Loucy (cell line): ENCODE measurements at regions not wholly inside any gene's neighbourhood (a gene's known extent, or its start where the extent isn't known, plus 50 kb on each side); places are given as distances from the start of the nearest gene placed in this dataset.

Experiments used
- H2AFZ ChIP-seq: fragments of 200-600 bp; sonication (generic); 2 replicates; pipeline ENCODE4 v1.6.0; 2016; ENCODE audit warnings: antibody characterized with exemption, mild to moderate bottlenecking, low read length, moderate library complexity
- H3F3A ChIP-seq: fragments of 200-600 bp; 2 replicates; pipeline ENCODE4 v1.6.0; 2016; ENCODE audit warnings: antibody characterized with exemption, low read depth, mild to moderate bottlenecking
- H3K27me3 ChIP-seq: fragments of 200-600 bp; sonication (generic); 2 replicates; pipeline ENCODE4 v1.6.1; 2014; ENCODE audit warnings: low read length, mild to moderate bottlenecking; ENCODE audit not compliant: insufficient read depth, poor library complexity, severe bottlenecking
- H3K36me3 ChIP-seq: fragments of 200-600 bp; sonication (generic); 2 replicates; pipeline ENCODE4 v1.6.1; 2016; ENCODE audit warnings: low read length; ENCODE audit not compliant: insufficient read depth
- H3K4me1 ChIP-seq: fragments of 200-600 bp; sonication (generic); 2 replicates; pipeline ENCODE4 v1.5.1; 2014; ENCODE audit warnings: low read length, mild to moderate bottlenecking; ENCODE audit not compliant: insufficient read depth, poor library complexity, severe bottlenecking
- H3K4me2 ChIP-seq: fragments of 200-600 bp; sonication (generic); 2 replicates; pipeline ENCODE4 v1.6.0; 2014; ENCODE audit warnings: antibody characterized with exemption, low read length, low read depth, mild to moderate bottlenecking; ENCODE audit not compliant: poor library complexity, severe bottlenecking
- H3K4me3 ChIP-seq: fragments of 200-600 bp; sonication (generic); 2 replicates; pipeline ENCODE4 v1.5.1; 2014; ENCODE audit warnings: low read length, mild to moderate bottlenecking, mixed read lengths; ENCODE audit not compliant: poor library complexity, severe bottlenecking
- H3K79me2 ChIP-seq: fragments of 200-600 bp; sonication (generic); 2 replicates; pipeline ENCODE4 v1.6.1; 2014; ENCODE audit warnings: low read length; ENCODE audit not compliant: insufficient read depth
- H3K9ac ChIP-seq: fragments of 200-600 bp; sonication (generic); 2 replicates; pipeline ENCODE4 v1.6.0; 2014; ENCODE audit warnings: mild to moderate bottlenecking, low read depth, low read length, moderate library complexity; ENCODE audit not compliant: poor library complexity, severe bottlenecking
- H3K9me2 ChIP-seq: fragments of 200-600 bp; sonication (generic); replicated peaks from 2 replicates; pipeline ENCODE4 v1.6.1; 2016; ENCODE audit warnings: low read depth, low read length, mixed read lengths
- H3K9me3 ChIP-seq: fragments of 200-600 bp; sonication (generic); 2 replicates; pipeline ENCODE4 v1.6.1; 2014; ENCODE audit warnings: mild to moderate bottlenecking, antibody characterized with exemption, low read length, low read depth; ENCODE audit not compliant: insufficient read depth
- H4K20me1 ChIP-seq: fragments of 200-600 bp; sonication (generic); 2 replicates; pipeline ENCODE4 v1.6.0; 2014; ENCODE audit warnings: antibody characterized with exemption, low read length, mild to moderate bottlenecking; ENCODE audit not compliant: insufficient read depth, poor library complexity, severe bottlenecking
- EZH2phosphoT487 ChIP-seq: fragments of 200-600 bp; IDR thresholded peaks from 2 replicates; pipeline ENCODE4 v1.6.1; 2018; ENCODE audit warnings: antibody characterized with exemption, mild to moderate bottlenecking, moderate library complexity, borderline replicate concordance
- TF ChIP-seq, protein P1 (sequence below): fragments of 200-600 bp; sonication (generic); conservative IDR thresholded peaks from 2 replicates; pipeline ENCODE4 v1.5.1; 2014; ENCODE audit warnings: mild to moderate bottlenecking, antibody characterized with exemption, low read length

DNA sequence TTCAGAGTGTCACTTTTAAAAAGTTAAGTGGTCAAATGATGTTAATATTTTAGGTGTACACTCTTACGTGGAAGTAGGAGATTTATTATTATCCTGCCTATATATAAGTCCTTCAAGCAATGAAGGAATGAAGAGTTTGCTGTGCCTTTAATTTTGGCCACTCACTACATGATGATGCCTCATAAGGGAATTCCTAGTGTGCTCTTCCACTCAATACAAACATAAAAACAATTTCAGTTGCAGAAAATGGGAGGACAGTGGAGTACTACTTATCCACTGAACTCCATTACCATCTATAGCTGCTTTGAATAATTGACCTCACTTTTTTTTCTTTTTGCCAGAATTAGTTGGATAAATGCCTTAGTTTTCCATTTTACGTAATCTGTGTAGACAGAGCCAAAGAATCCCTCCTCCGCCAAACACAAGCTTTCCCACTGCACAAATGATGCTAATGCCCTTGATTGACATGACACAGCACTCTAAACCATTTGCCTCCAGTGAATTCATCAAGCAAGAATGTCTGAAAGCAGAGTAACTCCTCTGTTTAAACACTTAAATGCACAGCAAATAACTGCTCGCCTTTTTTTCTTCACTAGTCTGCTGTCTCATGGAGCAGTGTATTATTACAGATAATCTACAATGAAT lies 751.1 kb upstream of the FANCL start:
- Histone ChIP-seq H3K36me3 (no peaks in the 10 kb centered on the region), H3K9ac (no peak overlapping the region), H3K27me3 (no peaks in the 10 kb centered on the region), H4K20me1 (no peaks in the 10 kb centered on the region), H3K4me3 (no peak overlapping the region), H3K79me2 (no peaks in the 10 kb centered on the region), H3F3A (no peaks in the 10 kb centered on the region), H3K9me3 (no peaks in the 10 kb centered on the region), H3K4me1 (no peaks in the 10 kb centered on the region), H2AFZ (no peak overlapping the region), H3K9me2 (no peaks in the 10 kb centered on the region), H3K4me2 (no peak overlapping the region)
- no peak for TF ChIP-seq EZH2phosphoT487
- TF ChIP-seq, protein P1, sequence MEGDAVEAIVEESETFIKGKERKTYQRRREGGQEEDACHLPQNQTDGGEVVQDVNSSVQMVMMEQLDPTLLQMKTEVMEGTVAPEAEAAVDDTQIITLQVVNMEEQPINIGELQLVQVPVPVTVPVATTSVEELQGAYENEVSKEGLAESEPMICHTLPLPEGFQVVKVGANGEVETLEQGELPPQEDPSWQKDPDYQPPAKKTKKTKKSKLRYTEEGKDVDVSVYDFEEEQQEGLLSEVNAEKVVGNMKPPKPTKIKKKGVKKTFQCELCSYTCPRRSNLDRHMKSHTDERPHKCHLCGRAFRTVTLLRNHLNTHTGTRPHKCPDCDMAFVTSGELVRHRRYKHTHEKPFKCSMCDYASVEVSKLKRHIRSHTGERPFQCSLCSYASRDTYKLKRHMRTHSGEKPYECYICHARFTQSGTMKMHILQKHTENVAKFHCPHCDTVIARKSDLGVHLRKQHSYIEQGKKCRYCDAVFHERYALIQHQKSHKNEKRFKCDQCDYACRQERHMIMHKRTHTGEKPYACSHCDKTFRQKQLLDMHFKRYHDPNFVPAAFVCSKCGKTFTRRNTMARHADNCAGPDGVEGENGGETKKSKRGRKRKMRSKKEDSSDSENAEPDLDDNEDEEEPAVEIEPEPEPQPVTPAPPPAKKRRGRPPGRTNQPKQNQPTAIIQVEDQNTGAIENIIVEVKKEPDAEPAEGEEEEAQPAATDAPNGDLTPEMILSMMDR = no peak

DNA sequence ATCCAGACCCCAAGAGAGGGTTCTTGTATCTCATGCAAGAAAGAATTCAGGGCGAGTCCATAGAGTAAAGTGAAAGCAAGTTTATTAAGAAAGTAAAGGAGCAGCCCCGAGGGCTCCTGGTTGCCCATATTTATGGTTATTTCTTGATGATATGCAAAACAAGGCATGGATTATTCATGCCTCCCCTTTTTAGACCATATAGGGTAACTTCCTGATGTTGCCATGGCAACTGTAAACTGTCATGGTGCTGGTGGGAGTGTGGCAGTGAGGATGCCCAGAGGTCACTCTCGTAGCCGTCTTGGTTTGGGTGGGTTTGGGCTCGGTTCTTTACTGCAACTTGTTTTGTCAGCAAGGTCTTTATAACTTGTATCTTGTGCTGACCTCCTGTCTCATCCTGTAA lies 750.2 kb upstream of the FANCL start:
- no peaks in the 10 kb centered on the region for H3K9me2 ChIP-seq
- H3K27me3 ChIP-seq = no peaks in the 10 kb centered on the region
- no peak overlapping the region for H3K4me2 ChIP-seq
- no peaks in the 10 kb centered on the region for H3K4me1 ChIP-seq
- H3K9ac ChIP-seq = no peak overlapping the region
- TF ChIP-seq, protein P1 = no peak
- no peak for TF ChIP-seq EZH2phosphoT487
- no peaks in the 10 kb centered on the region for H3K9me3 ChIP-seq
- no peak overlapping the region for H2AFZ ChIP-seq
- H3K36me3 ChIP-seq = no peaks in the 10 kb centered on the region
- no peaks in the 10 kb centered on the region for H4K20me1 ChIP-seq
- no peak overlapping the region for H3K4me3 ChIP-seq
- H3K79me2 ChIP-seq = no peaks in the 10 kb centered on the region
- H3F3A ChIP-seq = no peaks in the 10 kb centered on the region

DNA sequence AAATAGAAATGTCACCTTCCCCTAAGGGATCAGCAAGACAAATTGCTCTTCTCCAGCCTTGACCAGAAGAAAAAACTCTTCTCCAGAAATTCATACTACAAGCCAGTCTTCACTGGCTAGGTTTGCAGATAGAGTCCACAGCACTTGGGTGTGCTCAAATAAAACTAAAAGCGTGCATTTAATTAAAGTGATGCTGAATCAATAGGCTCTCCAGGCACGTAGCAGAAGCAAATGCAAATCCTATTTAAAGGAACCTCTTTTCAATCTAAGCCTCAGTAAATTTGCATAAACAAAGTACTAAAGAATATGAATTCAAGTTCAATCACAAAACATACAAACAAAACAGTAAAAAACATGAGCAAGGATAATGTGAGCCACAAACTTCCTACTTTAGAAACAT lies 744.4 kb upstream of the FANCL start:
- peak overlapping the region; percentile 15 for H3K4me2 ChIP-seq
- no peaks in the 10 kb centered on the region for H4K20me1 ChIP-seq
- H3K27me3 ChIP-seq = no peaks in the 10 kb centered on the region
- no peak overlapping the region for H3K9ac ChIP-seq
- H3K9me2 ChIP-seq = no peaks in the 10 kb centered on the region
- H3K9me3 ChIP-seq = no peaks in the 10 kb centered on the region
- no peaks in the 10 kb centered on the region for H3K79me2 ChIP-seq
- no peaks in the 10 kb centered on the region for H3K36me3 ChIP-seq
- H2AFZ ChIP-seq = no peak overlapping the region
- no peak overlapping the region for H3K4me3 ChIP-seq
- H3F3A ChIP-seq = no peaks in the 10 kb centered on the region
- TF ChIP-seq, protein P1 = no peak
- TF ChIP-seq EZH2phosphoT487 = no peak
- H3K4me1 ChIP-seq = peaks cover 8% of the 10 kb centered on the region
